ENCODE measurements at regions not wholly inside any gene's neighbourhood (a gene's known extent, or its start where the extent isn't known, plus 50 kb on each side); places are given as distances from the start of the nearest gene placed in this dataset.

GRCh38 chr18:38526922-38527321, 961.3 kb upstream of the CELF4 start:
- POLR2A ChIA-PET (ENCODE audit: unreplicated experiment) = no interaction called here
- no peaks in the 10 kb centered on the region for H3K9me3 ChIP-seq (ENCODE audit: low read length)
- H3K4me2 ChIP-seq (ENCODE audit: low read length) = no peak overlapping the region
- no peak overlapping the region for H3K27ac ChIP-seq (ENCODE audit: low read length)
- no peaks in the 10 kb centered on the region for H3K36me3 ChIP-seq (ENCODE audit: low read depth, low read length)
- H2AFZ ChIP-seq (ENCODE audit: low read length) = no peak overlapping the region
- H3K27me3 ChIP-seq (ENCODE audit: low read length) = no peaks in the 10 kb centered on the region
- H3K9me2 ChIP-seq (replicated peaks; ENCODE audit: low read length) = no peaks in the 10 kb centered on the region
- intact Hi-C loops (cut with micrococcal nuclease) = no loop called here
- no peaks in the 10 kb centered on the region for H3K79me2 ChIP-seq (ENCODE audit: low read length)
- no peaks in the 10 kb centered on the region for H3K4me1 ChIP-seq (ENCODE audit: insufficient read depth, low read length)
- CTCF ChIA-PET = no interaction called here
- H3K4me3 ChIP-seq (ENCODE audit: low read length) = no peak overlapping the region
- BruUV-seq (replicated peaks) = no TSS peak
- no peaks in the 10 kb centered on the region for H4K20me1 ChIP-seq (ENCODE audit: low read length)
- ATAC-seq (no peak), DNase-seq (no peak)
- no peak overlapping the region for H3K9ac ChIP-seq (ENCODE audit: low read length)
- TF ChIP-seq EZH2phosphoT487 (IDR thresholded peaks at IDR 0.05; ENCODE audit: borderline replicate concordance, low read length) = no peak
- no peak for TF ChIP-seq CTCF (conservative IDR thresholded peaks at IDR 0.05; ENCODE audit: low read depth, low read length)
- TF ChIP-seq EZH2 (IDR thresholded peaks at IDR 0.05; ENCODE audit: low read length, unreplicated experiment) = no peak
- H3F3A ChIP-seq (ENCODE audit: low read length, unreplicated experiment) = no peaks in the 10 kb centered on the region

GRCh38 chr18:38525039-38525438, 959.4 kb upstream of the CELF4 start:
- CTCF ChIA-PET = no interaction called here
- TF ChIP-seq CTCF (conservative IDR thresholded peaks at IDR 0.05; ENCODE audit: low read depth, low read length) (no peak), EZH2 (IDR thresholded peaks at IDR 0.05; ENCODE audit: low read length, unreplicated experiment) (no peak), EZH2phosphoT487 (IDR thresholded peaks at IDR 0.05; ENCODE audit: borderline replicate concordance, low read length) (no peak)
- intact Hi-C loops (cut with micrococcal nuclease) = no loop called here
- no TSS peak for BruUV-seq (replicated peaks)
- POLR2A ChIA-PET (ENCODE audit: unreplicated experiment) = no interaction called here
- Histone ChIP-seq H3K79me2 (ENCODE audit: low read length) (no peaks in the 10 kb centered on the region), H3K4me1 (ENCODE audit: insufficient read depth, low read length) (no peaks in the 10 kb centered on the region), H3K9ac (ENCODE audit: low read length) (no peak overlapping the region), H3K4me3 (ENCODE audit: low read length) (no peak overlapping the region), H4K20me1 (ENCODE audit: low read length) (no peaks in the 10 kb centered on the region), H3K36me3 (ENCODE audit: low read depth, low read length) (no peaks in the 10 kb centered on the region), H2AFZ (ENCODE audit: low read length) (no peak overlapping the region), H3K27me3 (ENCODE audit: low read length) (no peaks in the 10 kb centered on the region), H3K27ac (ENCODE audit: low read length) (no peak overlapping the region), H3K9me3 (ENCODE audit: low read length) (no peaks in the 10 kb centered on the region), H3K4me2 (ENCODE audit: low read length) (no peak overlapping the region), H3F3A (ENCODE audit: low read length, unreplicated experiment) (no peaks in the 10 kb centered on the region), H3K9me2 (replicated peaks; ENCODE audit: low read length) (no peaks in the 10 kb centered on the region)
- DNase-seq = no peak
- no peak for ATAC-seq

GRCh38 chr18:38520786-38521185, 955.2 kb upstream of the CELF4 start:
- Histone ChIP-seq H3K27ac (ENCODE audit: low read length) (no peak overlapping the region), H3K36me3 (ENCODE audit: low read depth, low read length) (no peaks in the 10 kb centered on the region), H3K4me3 (ENCODE audit: low read length) (no peak overlapping the region), H3K4me2 (ENCODE audit: low read length) (no peak overlapping the region), H3K9ac (ENCODE audit: low read length) (no peak overlapping the region), H3K27me3 (ENCODE audit: low read length) (no peaks in the 10 kb centered on the region), H3K4me1 (ENCODE audit: insufficient read depth, low read length) (no peaks in the 10 kb centered on the region), H3K9me2 (replicated peaks; ENCODE audit: low read length) (no peaks in the 10 kb centered on the region), H3K79me2 (ENCODE audit: low read length) (no peaks in the 10 kb centered on the region), H3F3A (ENCODE audit: low read length, unreplicated experiment) (no peaks in the 10 kb centered on the region), H4K20me1 (ENCODE audit: low read length) (no peaks in the 10 kb centered on the region), H3K9me3 (ENCODE audit: low read length) (no peaks in the 10 kb centered on the region), H2AFZ (ENCODE audit: low read length) (no peak overlapping the region)
- ATAC-seq (no peak), DNase-seq (no peak)
- BruUV-seq (replicated peaks) = no TSS peak
- ChIA-PET POLR2A (ENCODE audit: unreplicated experiment) (no interaction called here), CTCF (interaction anchor here (0.6 kb wide), 1 partner anchor 1152 kb away, joined by 3 read pairs; no protein-coding TSS in a partner anchor)
- intact Hi-C loops (cut with micrococcal nuclease) = no loop called here
- TF ChIP-seq EZH2phosphoT487 (IDR thresholded peaks at IDR 0.05; ENCODE audit: borderline replicate concordance, low read length) (no peak), CTCF (conservative IDR thresholded peaks at IDR 0.05; ENCODE audit: low read depth, low read length) (no peak), EZH2 (IDR thresholded peaks at IDR 0.05; ENCODE audit: low read length, unreplicated experiment) (no peak)
